Astrocyte (in vitro differentiated cells and primary cell): ENCODE measurements at regions not wholly inside any gene's neighbourhood (a gene's known extent, or its start where the extent isn't known, plus 50 kb on each side); places are given as distances from the start of the nearest gene placed in this dataset.

Experiments used
- CTCF ChIP-seq: IDR thresholded peaks from 2 replicates; pipeline ENCODE4 v1.5.1; 2011; ENCODE audit warnings: low read depth, mild to moderate bottlenecking, inconsistent platforms, low read length, moderate library complexity; ENCODE audit not compliant: insufficient read depth
- EZH2 ChIP-seq: IDR thresholded peaks from 2 replicates; pipeline ENCODE4 v1.6.1; 2012; ENCODE audit warnings: mild to moderate bottlenecking, low read length, inconsistent platforms; ENCODE audit not compliant: insufficient read depth

- TF ChIP-seq CTCF (no peak), EZH2 (no peak)
These were observed 139.7 kb upstream of the MAF start for GRCh38 chr16:79740252-79740651.
